HUES6 (cell line): ENCODE measurements at regions not wholly inside any gene's neighbourhood (a gene's known extent, or its start where the extent isn't known, plus 50 kb on each side); places are given as distances from the start of the nearest gene placed in this dataset.

Experiments used
- H3K27ac ChIP-seq: 2 replicates; pipeline ENCODE4 v1.7.0; 2013; ENCODE audit warnings: low read depth, mild to moderate bottlenecking, low read length, inconsistent platforms
- H3K27me3 ChIP-seq: 2 replicates; pipeline ENCODE4 v1.6.1; 2013; ENCODE audit warnings: low read length; ENCODE audit not compliant: control insufficient read depth, insufficient read depth
- H3K36me3 ChIP-seq: 2 replicates; pipeline ENCODE4 v1.6.1; 2013; ENCODE audit warnings: low read length; ENCODE audit not compliant: control insufficient read depth, insufficient read depth
- H3K4me1 ChIP-seq: 2 replicates; pipeline ENCODE4 v1.6.1; 2013; ENCODE audit warnings: low read length; ENCODE audit not compliant: control insufficient read depth, insufficient read depth
- H3K4me3 ChIP-seq: 2 replicates; pipeline ENCODE4 v1.5.1; 2013; ENCODE audit warnings: low read depth, low read length
- H3K9ac ChIP-seq: one replicate; pipeline ENCODE4 v1.6.1; 2013; ENCODE audit warnings: mild to moderate bottlenecking, low read length
- H3K9me3 ChIP-seq: 2 replicates; pipeline ENCODE4 v1.6.1; 2013; ENCODE audit warnings: low read depth, low read length; ENCODE audit not compliant: control insufficient read depth, insufficient read depth

GRCh38 chr3:181888234-181888633 lies 176.5 kb downstream of the SOX2 start:
- Histone ChIP-seq H3K27ac (no peak overlapping the region), H3K9ac (no peak overlapping the region), H3K36me3 (no peaks in the 10 kb centered on the region), H3K9me3 (no peaks in the 10 kb centered on the region), H3K27me3 (no peaks in the 10 kb centered on the region), H3K4me1 (peaks cover 20% of the 10 kb centered on the region), H3K4me3 (no peak overlapping the region)

GRCh38 chr3:181892848-181893247 lies 181.1 kb downstream of the SOX2 start:
- H3K9ac ChIP-seq: no peak overlapping the region
- no peak overlapping the region for H3K4me3 ChIP-seq
- H3K27me3 ChIP-seq: no peaks in the 10 kb centered on the region
- H3K27ac ChIP-seq: no peak overlapping the region
- H3K9me3 ChIP-seq: no peaks in the 10 kb centered on the region
- H3K36me3 ChIP-seq: no peaks in the 10 kb centered on the region
- H3K4me1 ChIP-seq: peaks cover 6% of the 10 kb centered on the region; the same call in 1 of the 2 replicates

- H3K36me3 ChIP-seq: no peaks in the 10 kb centered on the region
- H3K27me3 ChIP-seq: no peaks in the 10 kb centered on the region
- H3K9ac ChIP-seq: no peak overlapping the region
- no peaks in the 10 kb centered on the region for H3K9me3 ChIP-seq
- H3K27ac ChIP-seq: no peak overlapping the region
- 0 out of 2 replicates have a peak, but pooled peaks cover 5% of the 10 kb centered on the region for H3K4me1 ChIP-seq
- no peak overlapping the region for H3K4me3 ChIP-seq
These were observed 184.9 kb downstream of the SOX2 start for GRCh38 chr3:181896605-181897004.

GRCh38 chr3:181899702-181900101 lies 188.0 kb downstream of the SOX2 start:
- Histone ChIP-seq H3K36me3 (no peaks in the 10 kb centered on the region), H3K9ac (no peak overlapping the region), H3K4me1 (no peaks in the 10 kb centered on the region), H3K4me3 (no peak overlapping the region), H3K27ac (no peak overlapping the region), H3K9me3 (no peaks in the 10 kb centered on the region), H3K27me3 (no peaks in the 10 kb centered on the region)

- H3K27ac ChIP-seq: no peak overlapping the region
- no peak overlapping the region for H3K9ac ChIP-seq
- H3K36me3 ChIP-seq: no peaks in the 10 kb centered on the region
- no peaks in the 10 kb centered on the region for H3K9me3 ChIP-seq
- H3K4me1 ChIP-seq: no peaks in the 10 kb centered on the region
- no peak overlapping the region for H3K4me3 ChIP-seq
- H3K27me3 ChIP-seq: no peaks in the 10 kb centered on the region
These were observed 189.9 kb downstream of the SOX2 start for GRCh38 chr3:181901626-181902025.

GRCh38 chr3:181906338-181906737 lies 194.6 kb downstream of the SOX2 start:
- H3K36me3 ChIP-seq: no peaks in the 10 kb centered on the region
- no peak overlapping the region for H3K27ac ChIP-seq
- H3K4me1 ChIP-seq: no peaks in the 10 kb centered on the region
- H3K9me3 ChIP-seq: no peaks in the 10 kb centered on the region
- H3K4me3 ChIP-seq: no peak overlapping the region
- no peaks in the 10 kb centered on the region for H3K27me3 ChIP-seq
- H3K9ac ChIP-seq: no peak overlapping the region

- no peak overlapping the region for H3K4me3 ChIP-seq
- no peaks in the 10 kb centered on the region for H3K36me3 ChIP-seq
- H3K27ac ChIP-seq: no peak overlapping the region
- no peak overlapping the region for H3K9ac ChIP-seq
- no peaks in the 10 kb centered on the region for H3K27me3 ChIP-seq
- no peaks in the 10 kb centered on the region for H3K9me3 ChIP-seq
- no peaks in the 10 kb centered on the region; the same call in 1 of the 2 replicates for H3K4me1 ChIP-seq
These were observed 197.5 kb downstream of the SOX2 start for GRCh38 chr3:181909241-181909640.

GRCh38 chr3:181912384-181912783 lies 200.7 kb downstream of the SOX2 start:
- Histone ChIP-seq H3K27me3 (no peaks in the 10 kb centered on the region), H3K36me3 (no peaks in the 10 kb centered on the region), H3K4me3 (no peak overlapping the region), H3K27ac (no peak overlapping the region), H3K9me3 (no peaks in the 10 kb centered on the region), H3K4me1 (peaks cover 13% of the 10 kb centered on the region), H3K9ac (no peak overlapping the region)

- Histone ChIP-seq H3K36me3 (no peaks in the 10 kb centered on the region), H3K4me1 (peaks cover 13% of the 10 kb centered on the region), H3K4me3 (no peak overlapping the region)
These were observed 201.5 kb downstream of the SOX2 start for GRCh38 chr3:181913254-181913653.

GRCh38 chr3:181915551-181915950 lies 203.8 kb downstream of the SOX2 start:
- H3K36me3 ChIP-seq: no peaks in the 10 kb centered on the region
- H3K4me1 ChIP-seq: peaks cover 13% of the 10 kb centered on the region
- H3K9ac ChIP-seq: no peak overlapping the region
- no peak overlapping the region for H3K27ac ChIP-seq
- H3K9me3 ChIP-seq: no peaks in the 10 kb centered on the region
- H3K4me3 ChIP-seq: no peak overlapping the region
- no peaks in the 10 kb centered on the region for H3K27me3 ChIP-seq

More at GRCh38 chr3:181913254-181913653, 201.5 kb downstream of the SOX2 start:
- Histone ChIP-seq H3K27ac (no peak overlapping the region), H3K9ac (no peak overlapping the region), H3K9me3 (no peaks in the 10 kb centered on the region), H3K27me3 (no peaks in the 10 kb centered on the region)

GRCh38 chr3:181916013-181916412 lies 204.3 kb downstream of the SOX2 start:
- no peaks in the 10 kb centered on the region for H3K27me3 ChIP-seq
- H3K4me1 ChIP-seq: peaks cover 13% of the 10 kb centered on the region
- H3K36me3 ChIP-seq: no peaks in the 10 kb centered on the region
- H3K9me3 ChIP-seq: no peaks in the 10 kb centered on the region
- H3K27ac ChIP-seq: no peak overlapping the region
- no peak overlapping the region for H3K4me3 ChIP-seq
- no peak overlapping the region for H3K9ac ChIP-seq

- H3K9ac ChIP-seq: no peak overlapping the region
- H3K4me1 ChIP-seq: peaks cover 13% of the 10 kb centered on the region
- no peaks in the 10 kb centered on the region for H3K36me3 ChIP-seq
- H3K27me3 ChIP-seq: no peaks in the 10 kb centered on the region
- no peak overlapping the region for H3K4me3 ChIP-seq
- H3K27ac ChIP-seq: no peak overlapping the region
- H3K9me3 ChIP-seq: no peaks in the 10 kb centered on the region
These were observed 205.3 kb downstream of the SOX2 start for GRCh38 chr3:181917027-181917426.
